GM19239 (cell line): ENCODE measurements at regions not wholly inside any gene's neighbourhood (a gene's known extent, or its start where the extent isn't known, plus 50 kb on each side); places are given as distances from the start of the nearest gene placed in this dataset.

Experiments
- DNase-seq: peaks from one replicate; pipeline ENCODE4 v3.0.0; 2011; ENCODE audit warnings: low spot score; ENCODE audit not compliant: insufficient read length
- FAIRE-seq: peaks from 2 replicates; lab custom pipeline; 2011; peaks lifted over from hg19 to GRCh38; lab: Jason Lieb, UNC

GRCh38 chr17:27970587-27970986 is 71.9 kb upstream of the NLK start:
- FAIRE-seq (no peak), DNase-seq (no peak)

GRCh38 chr17:27973258-27974044 is 69.0 kb upstream of the NLK start:
- DNase-seq (no peak), FAIRE-seq (no peak)

- DNase-seq: no peak
- no peak for FAIRE-seq
These were observed 68.4 kb upstream of the NLK start for GRCh38 chr17:27974045-27974436.

- DNase-seq: no peak
- no peak for FAIRE-seq
These were observed 67.8 kb upstream of the NLK start for GRCh38 chr17:27974531-27975145.

- FAIRE-seq (no peak), DNase-seq (no peak)
These were observed 67.1 kb upstream of the NLK start for GRCh38 chr17:27975146-27976011.

- FAIRE-seq (no peak), DNase-seq (peak; percentile 30)
These were observed 66.1 kb upstream of the NLK start for GRCh38 chr17:27976331-27976730.

GRCh38 chr17:27977751-27978688 is 64.5 kb upstream of the NLK start:
- no peak for FAIRE-seq

GRCh38 chr17:27978689-27979175 is 63.7 kb upstream of the NLK start:
- DNase-seq: no peak
- no peak for FAIRE-seq

More at GRCh38 chr17:27977751-27978688, 64.5 kb upstream of the NLK start:
- DNase-seq: no peak

- FAIRE-seq: no peak
- no peak for DNase-seq
These were observed 62.4 kb upstream of the NLK start for GRCh38 chr17:27980043-27980442.

- no peak for DNase-seq
- no peak for FAIRE-seq
These were observed 60.5 kb upstream of the NLK start for GRCh38 chr17:27981978-27982377.

- DNase-seq (no peak), FAIRE-seq (no peak)
These were observed 59.8 kb upstream of the NLK start for GRCh38 chr17:27982688-27983087.

GRCh38 chr17:27983853-27984252 is 58.6 kb upstream of the NLK start:
- FAIRE-seq (no peak), DNase-seq (no peak)

- DNase-seq (no peak), FAIRE-seq (no peak)
These were observed 58.1 kb upstream of the NLK start for GRCh38 chr17:27984404-27984803.

GRCh38 chr17:27984816-27985215 is 57.7 kb upstream of the NLK start:
- FAIRE-seq (no peak), DNase-seq (no peak)

GRCh38 chr17:27985306-27985705 is 57.2 kb upstream of the NLK start:
- FAIRE-seq (no peak), DNase-seq (no peak)

GRCh38 chr17:27985736-27986399 is 56.6 kb upstream of the NLK start:
- DNase-seq (no peak), FAIRE-seq (no peak)

- DNase-seq (no peak), FAIRE-seq (no peak)
These were observed 55.4 kb upstream of the NLK start for GRCh38 chr17:27986805-27987684.

- no peak for FAIRE-seq
- DNase-seq: no peak
These were observed 53.4 kb upstream of the NLK start for GRCh38 chr17:27989046-27989445.
